H1 (cell line): ENCODE measurements at regions not wholly inside any gene's neighbourhood (a gene's known extent, or its start where the extent isn't known, plus 50 kb on each side); places are given as distances from the start of the nearest gene placed in this dataset.

Experiments used
- CTCF ChIA-PET: fragments of 300-600 bp; sonication (Branson Sonifier 250); formaldehyde crosslinking; loops from one replicate; lab custom pipeline; 2021; ENCODE audit not compliant: partially characterized antibody; lab: Charles Lee
- POLR2A ChIA-PET: fragments of 300-600 bp; sonication (Branson Sonifier 250); formaldehyde crosslinking; loops from one replicate; lab custom pipeline; 2021; ENCODE audit warnings: inconsistent platforms; ENCODE audit not compliant: partially characterized antibody; lab: Charles Lee
- DNase-seq, 2 experiments: peaks; one replicate each; pipeline versions ENCODE4 v3.0.0 to v3.0.0-alpha.2; 2010 to 2022; ENCODE audit warnings: low spot score in 2 of 2, low read depth in 1 of 2, mixed read lengths in 1 of 2
- FAIRE-seq: peaks from 2 replicates; lab custom pipeline; 2011; peaks lifted over from hg19 to GRCh38; lab: Jason Lieb, UNC
- H2AFZ ChIP-seq: 2 replicates; pipeline ENCODE4 v1.8.1; 2012; ENCODE audit warnings: low read length, inconsistent platforms
- H2AK5ac ChIP-seq: 2 replicates; pipeline ENCODE4 v1.6.1; 2013; ENCODE audit warnings: low read depth, low read length
- H2BK120ac ChIP-seq: replicated peaks from 2 replicates; pipeline ENCODE3; 2013; ENCODE audit warnings: low read depth, low read length, inconsistent platforms
- H2BK12ac ChIP-seq: 2 replicates; pipeline ENCODE4 v1.6.1; 2013; ENCODE audit warnings: low read depth, low read length
- H2BK15ac ChIP-seq: 2 replicates; pipeline ENCODE4 v1.6.1; 2013; ENCODE audit warnings: low read length
- H2BK20ac ChIP-seq: 2 replicates; pipeline ENCODE4 v1.6.1; 2013; ENCODE audit warnings: low read length
- H2BK5ac ChIP-seq: 2 replicates; pipeline ENCODE4 v1.6.1; 2013; ENCODE audit warnings: low read depth, low read length
- H3K14ac ChIP-seq: 2 replicates; pipeline ENCODE4 v1.6.1; 2013; ENCODE audit warnings: inconsistent platforms; ENCODE audit not compliant: insufficient read length
- H3K18ac ChIP-seq: 2 replicates; pipeline ENCODE4 v1.6.1; 2013; ENCODE audit warnings: low read length; ENCODE audit errors: extremely low read depth
- H3K23ac ChIP-seq: 2 replicates; pipeline ENCODE4 v1.6.1; 2013; ENCODE audit warnings: inconsistent platforms; ENCODE audit not compliant: insufficient read length
- H3K23me2 ChIP-seq: 2 replicates; pipeline ENCODE4 v1.6.1; 2013; ENCODE audit warnings: low read depth, low read length
- H3K27ac ChIP-seq: 2 replicates; pipeline ENCODE4 v1.6.1; 2011; ENCODE audit warnings: low read depth, low read length, inconsistent platforms
- H3K27me3 ChIP-seq, 4 experiments: replicated peaks in 1 of 4; 1 replicate in 1 of 4; 2 replicates in 3 of 4; pipeline versions ENCODE4 v1.6.1 to v1.8.1; 2011 to 2013; ENCODE audit warnings: low read length in 3 of 4, mild to moderate bottlenecking in 3 of 4, inconsistent platforms in 2 of 4, mixed read lengths in 2 of 4, moderate library complexity in 1 of 4; ENCODE audit not compliant: control insufficient read depth in 3 of 4, insufficient read depth in 3 of 4; ENCODE audit errors: extremely low read depth in 1 of 4
- H3K36me3 ChIP-seq, 4 experiments: 2 replicates each; pipeline versions ENCODE4 v1.6.1 to v1.8.1; 2011 to 2013; ENCODE audit warnings: mild to moderate bottlenecking in 4 of 4, low read length in 3 of 4, moderate library complexity in 2 of 4, control low read depth in 1 of 4, inconsistent platforms in 1 of 4; ENCODE audit not compliant: insufficient read depth in 4 of 4, control insufficient read depth in 2 of 4
- H3K4ac ChIP-seq: replicated peaks from 2 replicates; pipeline ENCODE3; 2013; ENCODE audit warnings: low read length, low read depth, mixed read lengths, inconsistent platforms; ENCODE audit not compliant: insufficient read length
- H3K4me1 ChIP-seq, 4 experiments: replicated peaks in 1 of 4; 1 replicate in 1 of 4; 2 replicates in 3 of 4; pipeline versions ENCODE4 v1.6.1 to v1.8.1; 2011 to 2013; ENCODE audit warnings: low read length in 3 of 4, inconsistent platforms in 2 of 4, mixed read lengths in 1 of 4; ENCODE audit not compliant: insufficient read depth in 4 of 4, control insufficient read depth in 3 of 4
- H3K4me2 ChIP-seq, 2 experiments: 2 replicates each; pipeline versions ENCODE4 v1.6.1 to v1.8.1; 2011 to 2013; ENCODE audit warnings: low read depth in 2 of 2, low read length in 2 of 2, control low read depth in 1 of 2, inconsistent platforms in 1 of 2, mild to moderate bottlenecking in 1 of 2; ENCODE audit not compliant: insufficient read depth in 1 of 2
- H3K4me3 ChIP-seq, 4 experiments: fragments of 200-600, 300-600 bp in 1 of 4; sonication (generic), shearing (Covaris generic), sonication (Bioruptor Twin) in 1 of 4; 2 replicates each; pipeline versions ENCODE4 v1.5.1 to v1.8.1; 2011 to 2016; ENCODE audit warnings: low read length in 4 of 4, low read depth in 3 of 4, control low read depth in 2 of 4, inconsistent platforms in 2 of 4, mild to moderate bottlenecking in 2 of 4, mixed read lengths in 1 of 4, moderate library complexity in 1 of 4; ENCODE audit not compliant: insufficient read depth in 2 of 4; ENCODE audit errors: extremely low read depth in 1 of 4
- H3K56ac ChIP-seq: replicated peaks from 2 replicates; pipeline ENCODE3; 2013; ENCODE audit warnings: low read depth, mild to moderate bottlenecking, mixed read lengths, low read length, inconsistent platforms; ENCODE audit not compliant: insufficient read length
- H3K79me1 ChIP-seq: 2 replicates; pipeline ENCODE4 v1.6.1; 2013; ENCODE audit warnings: low read depth, low read length, control low read depth
- H3K79me2 ChIP-seq, 2 experiments: 2 replicates each; pipeline versions ENCODE4 v1.6.1 to v1.8.1; 2012 to 2013; ENCODE audit warnings: low read length in 2 of 2, mild to moderate bottlenecking in 2 of 2, inconsistent platforms in 1 of 2; ENCODE audit not compliant: insufficient read depth in 2 of 2, control insufficient read depth in 1 of 2
- H3K9ac ChIP-seq, 4 experiments: replicated peaks in 1 of 4; 1 replicate in 1 of 4; 2 replicates in 3 of 4; pipeline versions ENCODE4 v1.6.1 to v1.8.1; 2011 to 2013; ENCODE audit warnings: low read depth in 3 of 4, low read length in 3 of 4, control low read depth in 2 of 4, mild to moderate bottlenecking in 2 of 4, moderate library complexity in 2 of 4, inconsistent platforms in 1 of 4; ENCODE audit errors: extremely low read depth in 1 of 4
- H3K9me3 ChIP-seq, 2 experiments: 2 replicates each; pipeline versions ENCODE4 v1.6.1 to v1.8.1; 2012 to 2013; ENCODE audit warnings: mild to moderate bottlenecking in 2 of 2, moderate library complexity in 2 of 2, control low read depth in 1 of 2, inconsistent platforms in 1 of 2, low read depth in 1 of 2, low read length in 1 of 2, mixed read lengths in 1 of 2; ENCODE audit not compliant: insufficient read depth in 2 of 2
- H4K20me1 ChIP-seq, 2 experiments: replicated peaks in 1 of 2; 2 replicates each; pipeline versions ENCODE3 to v1.8.1; 2011 to 2013; ENCODE audit warnings: inconsistent platforms in 2 of 2, low read length in 2 of 2, mild to moderate bottlenecking in 1 of 2; ENCODE audit not compliant: insufficient read depth in 2 of 2, control insufficient read depth in 1 of 2
- H4K5ac ChIP-seq: 2 replicates; pipeline ENCODE4 v1.6.1; 2013; ENCODE audit warnings: low read length, low read depth, mixed read lengths, inconsistent platforms; ENCODE audit not compliant: insufficient read length
- H4K8ac ChIP-seq: 2 replicates; pipeline ENCODE4 v1.8.0; 2013; ENCODE audit warnings: mild to moderate bottlenecking, moderate library complexity, low read length, inconsistent platforms; ENCODE audit not compliant: insufficient read depth; ENCODE audit errors: extremely low read depth
- H4K91ac ChIP-seq: replicated peaks from 2 replicates; pipeline ENCODE3; 2013; ENCODE audit warnings: low read length, mixed read lengths, inconsistent platforms; ENCODE audit not compliant: insufficient read length
- CBX5 ChIP-seq: fragments of 300-800, 300-1000 bp; sonication (generic); IDR thresholded peaks from 2 replicates; pipeline ENCODE4 v1.7.1; 2016; ENCODE audit warnings: antibody characterized with exemption, low read length, low read depth
- SRF ChIP-seq: IDR thresholded peaks from 2 replicates; pipeline ENCODE4 v1.6.1; 2011; ENCODE audit warnings: mild to moderate bottlenecking, low read depth, low read length, moderate library complexity
- TEAD4 ChIP-seq: IDR thresholded peaks from 2 replicates; pipeline ENCODE4 v1.6.1; 2012; ENCODE audit warnings: low read depth, low read length, inconsistent platforms, mixed read lengths
- WGBS, 2 experiments: shearing (Covaris generic) in 1 of 2; methylation state at CpG; one replicate each; pipeline versions ENCODE4 v1.1.6 to v1.1.7; 2013 to 2015; ENCODE audit warnings: low lambda C conversion rate in 2 of 2, mixed read lengths in 2 of 2, inconsistent platforms in 1 of 2, low coverage in 1 of 2, missing lambda C conversion rate in 1 of 2; ENCODE audit not compliant: insufficient replicate concordance in 2 of 2, insufficient coverage in 1 of 2, insufficient read length in 1 of 2; ENCODE audit errors: extremely low coverage in 1 of 2, missing lambda C conversion rate in 1 of 2; 5-methylcytosine and 5-hydroxymethylcytosine counted together

GRCh38 chr16:17658881-17659280, 188.1 kb upstream of the XYLT1 start:
- H3K27ac ChIP-seq: no peak overlapping the region
- no peak overlapping the region for H4K5ac ChIP-seq
- H2BK120ac ChIP-seq: no peak overlapping the region
- H2BK5ac ChIP-seq: no peak overlapping the region
- no peaks in the 10 kb centered on the region for H4K20me1 ChIP-seq
- H3K14ac ChIP-seq: no peak overlapping the region
- FAIRE-seq (no peak), DNase-seq (peak in 1 of 2 experiments; percentile 7)
- no peak overlapping the region for H3K23ac ChIP-seq
- no peaks in the 10 kb centered on the region for H3K9me3 ChIP-seq
- 68% methylated on average over 3 of the region's 3 CpGs; no CpG with 5 or more reads in 1 of the 2 experiments for WGBS, 2 experiments
- no peaks in the 10 kb centered on the region for H3K36me3 ChIP-seq
- no peak overlapping the region for H3K18ac ChIP-seq
- POLR2A ChIA-PET: no interaction called here
- no peak overlapping the region for H3K56ac ChIP-seq
- no peaks in the 10 kb centered on the region for H3K79me2 ChIP-seq
- no peak overlapping the region for H2AFZ ChIP-seq
- H3K4ac ChIP-seq: no peak overlapping the region
- H3K27me3 ChIP-seq: no peaks in the 10 kb centered on the region
- no peak overlapping the region for H3K9ac ChIP-seq
- CTCF ChIA-PET: interaction anchor here (0.7 to 1.6 kb wide), 4 partner anchors 9 to 367 kb away, joined by 3 to 4 read pairs (median 3); no protein-coding TSS in a partner anchor
- H3K4me1 ChIP-seq: peaks cover 0 to 8% (median 3%) of the 10 kb centered on the region in 4 experiments; a peak in 3 of 7 replicates
- 0 out of 2 replicates have a peak, but pooled peaks have one; percentile 24 for TF ChIP-seq TEAD4
- TF ChIP-seq CBX5: no peak
- peak; percentile 50; the same call in 1 of the 2 replicates for TF ChIP-seq SRF
- peaks cover 2% of the 10 kb centered on the region; the same call in 1 of the 2 replicates for H3K23me2 ChIP-seq
- no peaks in the 10 kb centered on the region for H3K79me1 ChIP-seq
- H4K8ac ChIP-seq: no peak overlapping the region
- no peak overlapping the region for H2BK20ac ChIP-seq
- H3K4me3 ChIP-seq: no peak overlapping the region
- no peak overlapping the region for H2AK5ac ChIP-seq
- no peak overlapping the region for H3K4me2 ChIP-seq
- H4K91ac ChIP-seq: no peak overlapping the region
- H2BK12ac ChIP-seq: no peak overlapping the region
- no peak overlapping the region for H2BK15ac ChIP-seq
